Neural cell (in vitro differentiated cells): ENCODE measurements at regions not wholly inside any gene's neighbourhood (a gene's known extent, or its start where the extent isn't known, plus 50 kb on each side); places are given as distances from the start of the nearest gene placed in this dataset.
A peak's percentile ranks its signal among the peaks of the same experiment; 100 is the strongest.

Experiments
- H2AFZ ChIP-seq: fragments of 200-600, 300-800 bp; sonication (generic), shearing (Covaris generic); 2 replicates; pipeline ENCODE4 v1.6.0; 2014; ENCODE audit warnings: low read depth, mild to moderate bottlenecking, antibody characterized with exemption, low read length, moderate library complexity
- H3F3A ChIP-seq: fragments of 200-600 bp; shearing (Covaris generic); 2 replicates; pipeline ENCODE4 v1.6.1; 2016; ENCODE audit warnings: mild to moderate bottlenecking, moderate library complexity, mixed read lengths, antibody characterized with exemption, low read length; ENCODE audit not compliant: insufficient read depth, poor library complexity, severe bottlenecking
- H3K27ac ChIP-seq: fragments of 200-600, 300-800 bp; sonication (generic), shearing (Covaris generic); 2 replicates; pipeline ENCODE4 v1.5.1; 2014; ENCODE audit warnings: mild to moderate bottlenecking, low read length, moderate library complexity
- H3K27me3 ChIP-seq: fragments of 300-800, 200-600 bp; sonication (generic), shearing (Covaris generic); 2 replicates; pipeline ENCODE4 v1.6.0; 2014; ENCODE audit warnings: mild to moderate bottlenecking, low read depth, low read length, moderate library complexity; ENCODE audit not compliant: insufficient read depth
- H3K36me3 ChIP-seq: fragments of 300-800, 200-600 bp; sonication (generic), shearing (Covaris generic); 2 replicates; pipeline ENCODE4 v1.5.1; 2014; ENCODE audit warnings: mild to moderate bottlenecking, antibody characterized with exemption, low read length, moderate library complexity; ENCODE audit not compliant: insufficient read depth
- H3K4me2 ChIP-seq: fragments of 300-800, 200-600 bp; sonication (generic), shearing (Covaris generic); 2 replicates; pipeline ENCODE4 v1.6.0; 2014; ENCODE audit warnings: mild to moderate bottlenecking, low read length
- H3K4me3 ChIP-seq: fragments of 300-800, 200-600 bp; sonication (generic), shearing (Covaris generic); 2 replicates; pipeline ENCODE4 v1.5.1; 2014; ENCODE audit warnings: mild to moderate bottlenecking, low read length, moderate library complexity
- H3K79me2 ChIP-seq: fragments of 200-600 bp; shearing (Covaris generic); replicated peaks from 2 replicates; pipeline ENCODE4 v1.6.0; 2014; ENCODE audit warnings: mild to moderate bottlenecking, low read length, moderate library complexity; ENCODE audit not compliant: insufficient read depth
- H3K9ac ChIP-seq: fragments of 300-800, 200-600 bp; sonication (generic), shearing (Covaris generic); 2 replicates; pipeline ENCODE4 v1.6.1; 2016; ENCODE audit warnings: mild to moderate bottlenecking, low read length, mixed read lengths
- H3K9me2 ChIP-seq: fragments of 200-600 bp; shearing (Covaris generic); 2 replicates; pipeline ENCODE4 v1.6.1; 2016; ENCODE audit warnings: mild to moderate bottlenecking, low read length, mixed read lengths; ENCODE audit not compliant: insufficient read depth
- H3K9me3 ChIP-seq: fragments of 200-600, 300-800 bp; sonication (generic), shearing (Covaris generic); 2 replicates; pipeline ENCODE4 v1.6.1; 2016; ENCODE audit warnings: mild to moderate bottlenecking, mixed run types, low read length, moderate library complexity, mixed read lengths
- H4K20me1 ChIP-seq: fragments of 200-600 bp; shearing (Covaris generic); 2 replicates; pipeline ENCODE4 v1.6.1; 2016; ENCODE audit warnings: mild to moderate bottlenecking, mixed run types; ENCODE audit not compliant: insufficient read depth
- EP300 ChIP-seq: fragments of 450-650 bp; conservative IDR thresholded peaks from 2 replicates; pipeline ENCODE4 v1.6.1; 2014; ENCODE audit warnings: antibody characterized with exemption, mild to moderate bottlenecking, moderate library complexity; ENCODE audit not compliant: poor library complexity, severe bottlenecking
- EZH2 ChIP-seq: fragments of 200-600, 300-800 bp; shearing (Covaris generic), sonication (generic); IDR thresholded peaks from 2 replicates; pipeline ENCODE4 v1.6.1; 2014; ENCODE audit warnings: antibody characterized with exemption, low read length, borderline replicate concordance, mild to moderate bottlenecking; ENCODE audit not compliant: insufficient read depth, poor library complexity, severe bottlenecking
- MXI1 ChIP-seq: fragments of 450-650 bp; conservative IDR thresholded peaks from 2 replicates; pipeline ENCODE4 v1.6.1; 2014; ENCODE audit warnings: antibody characterized with exemption, mild to moderate bottlenecking; ENCODE audit not compliant: poor library complexity, severe bottlenecking
- POLR2AphosphoS5 ChIP-seq: IDR thresholded peaks from 2 replicates; pipeline ENCODE4 v1.6.1; 2012
- RAD21 ChIP-seq: fragments of 450-650 bp; conservative IDR thresholded peaks from 2 replicates; pipeline ENCODE4 v1.6.1; 2014; ENCODE audit warnings: antibody characterized with exemption, mild to moderate bottlenecking, moderate library complexity
- SMC3 ChIP-seq: fragments of 450-650 bp; conservative IDR thresholded peaks from 2 replicates; pipeline ENCODE4 v1.6.1; 2014; ENCODE audit warnings: antibody characterized with exemption, mild to moderate bottlenecking, moderate library complexity; ENCODE audit not compliant: poor library complexity
- TAF1 ChIP-seq: IDR thresholded peaks from 2 replicates; pipeline ENCODE4 v1.6.1; 2012; ENCODE audit warnings: low read depth
- TF ChIP-seq, protein P1 (sequence below): IDR thresholded peaks from 2 replicates; pipeline ENCODE4 v1.6.1; 2012; ENCODE audit warnings: borderline replicate concordance
- TF ChIP-seq, protein P2 (sequence below): fragments of 450-650 bp; IDR thresholded peaks from 2 replicates; pipeline ENCODE4 v1.5.1; 2014; ENCODE audit warnings: antibody characterized with exemption, mild to moderate bottlenecking, moderate library complexity; ENCODE audit not compliant: poor library complexity, severe bottlenecking

DNA sequence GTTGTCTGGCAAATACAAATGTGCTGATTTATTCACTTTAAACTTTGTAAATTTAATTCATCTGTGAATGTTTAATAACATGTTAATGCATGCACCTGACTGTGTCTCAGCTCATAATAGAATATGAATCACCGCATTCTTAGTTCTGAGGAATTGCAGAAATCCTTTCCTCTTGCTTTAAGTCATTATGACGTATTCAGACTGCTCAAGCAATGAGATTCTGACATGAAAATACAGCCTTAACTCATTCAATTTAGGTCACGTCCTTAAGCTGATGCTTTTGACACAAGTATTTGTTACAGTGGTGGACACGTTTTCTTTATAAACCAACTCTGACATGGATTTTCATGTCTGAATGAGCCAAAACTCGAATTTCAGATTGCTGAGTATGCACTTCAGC, 541.0 kb upstream of the KLF12 start:
- Histone ChIP-seq H3K9me3 (no peaks in the 10 kb centered on the region), H3F3A (no peaks in the 10 kb centered on the region), H3K9me2 (no peaks in the 10 kb centered on the region), H3K4me3 (peak overlapping the region; percentile 9), H3K27ac (peak overlapping the region; percentile 83), H2AFZ (no peak overlapping the region), H3K4me2 (no peak overlapping the region), H3K79me2 (no peaks in the 10 kb centered on the region), H3K36me3 (no peaks in the 10 kb centered on the region), H3K9ac (peak overlapping the region; percentile 32), H4K20me1 (no peaks in the 10 kb centered on the region), H3K27me3 (no peaks in the 10 kb centered on the region)
- TF ChIP-seq TAF1 (no peak), MXI1 (no peak), POLR2AphosphoS5 (peak; percentile 56), EZH2 (no peak), EP300 (peak; percentile 80), SMC3 (peak; percentile 40), RAD21 (peak; percentile 23)
- TF ChIP-seq, protein P1, sequence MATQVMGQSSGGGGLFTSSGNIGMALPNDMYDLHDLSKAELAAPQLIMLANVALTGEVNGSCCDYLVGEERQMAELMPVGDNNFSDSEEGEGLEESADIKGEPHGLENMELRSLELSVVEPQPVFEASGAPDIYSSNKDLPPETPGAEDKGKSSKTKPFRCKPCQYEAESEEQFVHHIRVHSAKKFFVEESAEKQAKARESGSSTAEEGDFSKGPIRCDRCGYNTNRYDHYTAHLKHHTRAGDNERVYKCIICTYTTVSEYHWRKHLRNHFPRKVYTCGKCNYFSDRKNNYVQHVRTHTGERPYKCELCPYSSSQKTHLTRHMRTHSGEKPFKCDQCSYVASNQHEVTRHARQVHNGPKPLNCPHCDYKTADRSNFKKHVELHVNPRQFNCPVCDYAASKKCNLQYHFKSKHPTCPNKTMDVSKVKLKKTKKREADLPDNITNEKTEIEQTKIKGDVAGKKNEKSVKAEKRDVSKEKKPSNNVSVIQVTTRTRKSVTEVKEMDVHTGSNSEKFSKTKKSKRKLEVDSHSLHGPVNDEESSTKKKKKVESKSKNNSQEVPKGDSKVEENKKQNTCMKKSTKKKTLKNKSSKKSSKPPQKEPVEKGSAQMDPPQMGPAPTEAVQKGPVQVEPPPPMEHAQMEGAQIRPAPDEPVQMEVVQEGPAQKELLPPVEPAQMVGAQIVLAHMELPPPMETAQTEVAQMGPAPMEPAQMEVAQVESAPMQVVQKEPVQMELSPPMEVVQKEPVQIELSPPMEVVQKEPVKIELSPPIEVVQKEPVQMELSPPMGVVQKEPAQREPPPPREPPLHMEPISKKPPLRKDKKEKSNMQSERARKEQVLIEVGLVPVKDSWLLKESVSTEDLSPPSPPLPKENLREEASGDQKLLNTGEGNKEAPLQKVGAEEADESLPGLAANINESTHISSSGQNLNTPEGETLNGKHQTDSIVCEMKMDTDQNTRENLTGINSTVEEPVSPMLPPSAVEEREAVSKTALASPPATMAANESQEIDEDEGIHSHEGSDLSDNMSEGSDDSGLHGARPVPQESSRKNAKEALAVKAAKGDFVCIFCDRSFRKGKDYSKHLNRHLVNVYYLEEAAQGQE: peak; percentile 16
- TF ChIP-seq, protein P2, sequence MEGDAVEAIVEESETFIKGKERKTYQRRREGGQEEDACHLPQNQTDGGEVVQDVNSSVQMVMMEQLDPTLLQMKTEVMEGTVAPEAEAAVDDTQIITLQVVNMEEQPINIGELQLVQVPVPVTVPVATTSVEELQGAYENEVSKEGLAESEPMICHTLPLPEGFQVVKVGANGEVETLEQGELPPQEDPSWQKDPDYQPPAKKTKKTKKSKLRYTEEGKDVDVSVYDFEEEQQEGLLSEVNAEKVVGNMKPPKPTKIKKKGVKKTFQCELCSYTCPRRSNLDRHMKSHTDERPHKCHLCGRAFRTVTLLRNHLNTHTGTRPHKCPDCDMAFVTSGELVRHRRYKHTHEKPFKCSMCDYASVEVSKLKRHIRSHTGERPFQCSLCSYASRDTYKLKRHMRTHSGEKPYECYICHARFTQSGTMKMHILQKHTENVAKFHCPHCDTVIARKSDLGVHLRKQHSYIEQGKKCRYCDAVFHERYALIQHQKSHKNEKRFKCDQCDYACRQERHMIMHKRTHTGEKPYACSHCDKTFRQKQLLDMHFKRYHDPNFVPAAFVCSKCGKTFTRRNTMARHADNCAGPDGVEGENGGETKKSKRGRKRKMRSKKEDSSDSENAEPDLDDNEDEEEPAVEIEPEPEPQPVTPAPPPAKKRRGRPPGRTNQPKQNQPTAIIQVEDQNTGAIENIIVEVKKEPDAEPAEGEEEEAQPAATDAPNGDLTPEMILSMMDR: no peak

DNA sequence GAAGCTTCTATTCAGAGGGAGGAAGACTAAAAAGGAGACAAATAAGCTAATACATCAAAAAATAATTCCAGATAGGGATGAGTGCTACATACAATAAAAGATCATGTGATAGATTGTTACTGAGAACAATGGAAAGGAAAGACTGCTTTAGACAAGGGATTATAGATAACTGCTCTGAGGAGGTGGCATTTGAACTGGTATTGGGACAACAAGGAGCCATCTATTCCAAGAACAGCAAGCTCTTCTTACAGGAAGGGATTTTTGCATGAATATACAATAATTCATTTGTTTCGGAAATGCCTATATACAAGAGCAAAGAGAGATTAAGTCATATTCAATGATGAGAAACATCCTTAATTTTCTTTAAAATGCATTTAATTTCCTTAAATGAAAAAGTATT, 540.5 kb upstream of the KLF12 start:
- Histone ChIP-seq H3K27me3 (no peaks in the 10 kb centered on the region), H3K27ac (peak overlapping the region; percentile 83), H3K4me3 (peak overlapping the region; percentile 9), H3K4me2 (no peak overlapping the region), H3K9me3 (no peaks in the 10 kb centered on the region), H3K9ac (peak overlapping the region; percentile 32), H3K9me2 (no peaks in the 10 kb centered on the region), H2AFZ (peak overlapping the region; percentile 32), H3K79me2 (no peaks in the 10 kb centered on the region), H4K20me1 (no peaks in the 10 kb centered on the region), H3F3A (no peaks in the 10 kb centered on the region), H3K36me3 (no peaks in the 10 kb centered on the region)
- TF ChIP-seq EP300: no peak
- no peak for TF ChIP-seq SMC3
- TF ChIP-seq, protein P2: no peak
- no peak for TF ChIP-seq TAF1
- TF ChIP-seq, protein P1: no peak
- no peak for TF ChIP-seq MXI1
- no peak for TF ChIP-seq POLR2AphosphoS5
- no peak for TF ChIP-seq RAD21
